HUDEP-2 (cell line): ENCODE measurements at regions not wholly inside any gene's neighbourhood (a gene's known extent, or its start where the extent isn't known, plus 50 kb on each side); places are given as distances from the start of the nearest gene placed in this dataset.

Source experiments
- DNase-seq, 76 experiments: peaks; one replicate each; lab custom pipeline; 2025; ENCODE audit not compliant: unreplicated experiment in 76 of 76; lab: John Stamatoyannopoulos, UW

- no peak for DNase-seq
These were observed 218.8 kb upstream of the RGS6 start for GRCh38 chr14:71713451-71713850.

DNA sequence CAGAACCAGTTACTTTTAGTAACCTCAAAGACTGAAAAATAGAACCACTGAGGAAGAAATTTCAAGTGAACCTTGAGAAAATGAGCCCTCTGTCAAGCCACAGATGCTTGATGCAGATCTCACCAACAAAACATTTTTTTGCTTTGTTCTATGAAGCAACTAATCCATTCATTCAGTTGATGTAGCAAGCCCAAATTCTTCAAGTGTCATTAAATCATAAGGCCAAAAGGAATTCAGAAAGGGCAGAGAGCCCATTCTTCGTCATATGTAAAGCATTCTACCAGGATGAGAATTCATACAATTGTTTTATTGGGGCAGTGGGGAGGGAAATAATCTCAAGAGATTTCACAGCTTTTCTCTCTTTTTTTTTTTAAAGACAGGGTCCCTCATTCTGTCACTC is 218.0 kb upstream of the RGS6 start:
- DNase-seq = no peak

- no peak for DNase-seq
These were observed 216.0 kb upstream of the RGS6 start for GRCh38 chr14:71716041-71716772.

GRCh38 chr14:71720978-71721624 is 211.1 kb upstream of the RGS6 start:
- peak in 49 of 76 experiments; percentile 2 to 69 (median 18) for DNase-seq

DNA sequence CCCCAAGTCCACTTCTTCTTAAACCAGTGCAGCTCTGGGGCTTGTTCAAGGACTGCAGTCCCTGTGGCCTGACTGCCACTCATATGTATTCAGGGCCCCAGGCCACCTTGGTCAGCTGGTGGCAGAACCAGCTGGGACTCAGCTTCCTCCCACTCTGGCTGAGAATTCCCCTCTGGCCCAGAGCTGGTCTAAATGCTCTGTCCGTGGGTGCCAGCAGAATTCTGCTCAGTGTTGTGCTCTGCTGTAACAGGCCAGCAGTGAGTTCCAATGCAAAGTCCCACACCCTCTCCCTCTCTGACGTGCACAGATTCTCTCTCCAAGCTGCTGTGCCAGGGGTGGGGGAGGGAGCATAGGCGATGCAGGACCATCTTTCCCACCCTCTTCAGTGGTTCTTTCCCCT is 210.4 kb upstream of the RGS6 start:
- DNase-seq = no peak

DNA sequence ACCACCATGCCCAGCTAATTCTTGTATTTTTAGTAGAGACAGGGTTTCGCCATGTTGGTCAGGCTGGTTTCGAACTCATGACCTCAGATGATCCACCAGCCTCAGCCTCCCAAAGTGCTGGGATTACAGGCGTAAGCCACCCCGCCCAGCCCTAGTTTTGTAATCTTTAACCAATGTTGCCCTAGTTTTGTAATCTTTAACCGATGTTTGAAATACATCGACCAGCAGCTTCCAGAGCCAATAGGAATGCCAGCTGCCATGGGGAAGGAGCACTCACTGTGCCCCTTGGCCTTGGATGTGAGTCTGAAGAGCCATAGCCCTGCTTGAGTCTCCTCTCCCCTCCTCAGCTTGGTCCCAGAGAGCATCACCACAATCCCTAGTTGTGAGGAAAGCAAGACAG is 209.3 kb upstream of the RGS6 start:
- no peak for DNase-seq

- DNase-seq = no peak
These were observed 206.2 kb upstream of the RGS6 start for GRCh38 chr14:71725922-71726579.

DNA sequence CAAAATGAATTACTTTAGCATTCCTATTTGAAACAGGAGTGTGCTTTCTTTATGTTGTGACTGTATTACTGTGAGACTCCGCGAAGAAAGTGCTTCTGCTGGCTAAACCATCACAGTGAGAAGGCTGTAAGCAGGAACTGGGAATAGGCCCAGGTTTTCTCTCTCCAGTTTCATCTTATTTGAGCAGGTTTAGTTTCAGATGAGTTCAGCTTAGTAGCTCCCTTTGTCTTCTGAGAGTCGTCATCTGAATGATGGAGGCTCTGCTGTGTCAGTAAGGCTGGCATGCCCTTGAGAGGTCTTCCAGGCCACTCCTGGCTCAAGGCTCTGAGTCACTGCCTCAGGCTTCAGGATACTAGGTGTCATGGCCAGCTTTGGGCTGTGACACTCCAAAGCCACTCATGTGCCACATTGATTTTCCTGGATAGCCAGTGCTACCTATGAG is 205.6 kb upstream of the RGS6 start:
- no peak for DNase-seq

DNA sequence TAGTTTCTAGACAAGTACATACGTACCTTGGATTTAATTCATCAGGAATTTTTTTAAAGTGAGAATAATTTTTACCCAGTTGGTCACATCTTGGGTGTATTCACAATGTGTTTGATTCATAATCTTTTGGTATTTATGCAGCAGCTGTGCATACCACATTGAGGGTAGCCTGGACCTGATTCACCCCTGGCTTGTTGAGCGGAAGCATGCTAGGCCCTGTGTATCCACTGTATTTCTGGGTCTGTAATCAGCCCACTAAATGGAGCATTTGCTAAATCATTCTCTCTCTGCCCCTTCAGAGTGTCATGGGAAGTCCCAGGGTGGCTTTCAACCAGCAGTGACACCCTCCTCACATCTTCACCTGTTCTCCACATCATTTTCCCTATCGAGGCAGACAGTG is 203.8 kb upstream of the RGS6 start:
- DNase-seq = no peak

GRCh38 chr14:71729596-71729995 is 202.6 kb upstream of the RGS6 start:
- DNase-seq = no peak

DNA sequence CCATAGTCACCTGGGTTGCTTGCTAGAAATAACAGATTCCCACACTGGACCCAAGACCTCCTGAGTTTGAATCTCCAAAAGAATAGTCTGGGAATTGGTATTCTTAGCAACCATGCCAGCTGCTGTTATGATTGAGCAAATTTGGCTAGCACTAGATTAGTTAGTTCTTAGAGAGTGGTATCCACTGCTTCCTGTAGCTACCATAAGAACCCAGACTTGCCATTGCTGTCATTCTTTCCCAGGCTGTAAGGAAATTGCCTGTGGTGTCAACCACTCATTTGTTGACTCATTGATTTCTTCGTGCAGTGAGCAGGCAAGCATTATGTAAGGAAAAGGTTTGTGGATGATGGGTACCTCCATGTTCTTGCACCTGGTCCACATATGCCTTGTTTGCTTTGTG is 201.8 kb upstream of the RGS6 start:
- DNase-seq = no peak

DNA sequence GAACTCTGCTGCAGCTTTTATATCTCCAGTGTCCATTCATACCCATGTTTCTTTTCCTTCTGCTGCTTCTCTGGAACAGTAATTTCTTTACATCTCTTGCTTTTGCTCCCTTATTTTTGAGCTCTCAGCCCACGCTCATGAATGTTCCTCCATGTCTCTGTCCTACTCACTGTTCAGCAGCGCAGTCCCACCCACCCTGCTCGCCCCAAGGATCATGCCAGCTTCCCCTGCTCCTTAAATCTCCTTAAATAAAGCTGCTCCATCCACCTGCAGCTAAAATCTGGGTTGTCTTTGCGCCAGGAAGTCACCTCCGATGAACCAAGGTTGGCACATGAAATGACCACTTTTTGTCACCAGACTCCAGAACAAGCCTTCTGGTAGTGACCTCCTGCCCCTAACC is 201.1 kb upstream of the RGS6 start:
- no peak for DNase-seq

GRCh38 chr14:71733210-71733883 is 198.9 kb upstream of the RGS6 start:
- no peak for DNase-seq

- DNase-seq = no peak
These were observed 198.2 kb upstream of the RGS6 start for GRCh38 chr14:71734076-71734475.

- no peak for DNase-seq
These were observed 197.3 kb upstream of the RGS6 start for GRCh38 chr14:71734885-71735284.

DNA sequence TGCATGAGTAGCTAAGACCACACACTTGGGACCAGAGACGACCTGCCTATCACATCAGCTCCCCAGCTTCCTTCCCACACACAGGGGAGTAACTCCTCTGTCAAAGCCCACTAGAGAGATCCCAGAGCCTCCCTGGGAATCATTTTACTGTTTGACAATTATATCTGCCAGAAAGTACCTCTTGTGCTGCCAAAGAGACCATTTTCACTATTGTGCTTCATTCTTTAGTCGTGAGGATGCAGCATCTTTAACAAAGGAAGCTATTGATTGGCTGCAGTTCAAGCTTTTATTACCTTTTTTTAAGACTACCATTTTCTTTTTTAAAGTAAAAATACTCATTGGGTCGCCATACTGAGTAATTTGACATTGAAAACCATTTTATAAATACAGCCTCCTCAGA is 194.5 kb upstream of the RGS6 start:
- DNase-seq = no peak

GRCh38 chr14:71739273-71739990 is 192.8 kb upstream of the RGS6 start:
- no peak for DNase-seq

DNA sequence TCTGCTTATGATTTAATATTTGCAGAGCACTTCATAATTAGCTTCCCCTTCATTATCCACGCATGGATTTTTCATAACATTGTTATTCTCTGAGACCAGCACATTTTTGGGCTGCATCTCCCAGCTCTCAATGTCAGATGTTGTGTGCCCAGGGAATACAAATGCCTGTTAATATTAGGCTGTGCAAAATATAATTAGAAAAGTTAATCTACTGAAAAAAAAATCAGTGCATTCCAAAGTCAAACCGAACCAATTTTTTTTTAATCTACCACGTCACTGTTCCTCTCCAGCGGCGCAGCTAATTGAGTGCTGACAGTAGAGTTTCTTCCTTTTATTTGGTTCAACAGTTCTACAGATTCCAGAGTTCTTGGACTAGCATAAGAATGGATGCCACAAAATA is 191.0 kb upstream of the RGS6 start:
- no peak for DNase-seq

- DNase-seq = no peak
These were observed 189.7 kb upstream of the RGS6 start for GRCh38 chr14:71742485-71742884.

- DNase-seq = no peak
These were observed 187.2 kb upstream of the RGS6 start for GRCh38 chr14:71745072-71745471.

DNA sequence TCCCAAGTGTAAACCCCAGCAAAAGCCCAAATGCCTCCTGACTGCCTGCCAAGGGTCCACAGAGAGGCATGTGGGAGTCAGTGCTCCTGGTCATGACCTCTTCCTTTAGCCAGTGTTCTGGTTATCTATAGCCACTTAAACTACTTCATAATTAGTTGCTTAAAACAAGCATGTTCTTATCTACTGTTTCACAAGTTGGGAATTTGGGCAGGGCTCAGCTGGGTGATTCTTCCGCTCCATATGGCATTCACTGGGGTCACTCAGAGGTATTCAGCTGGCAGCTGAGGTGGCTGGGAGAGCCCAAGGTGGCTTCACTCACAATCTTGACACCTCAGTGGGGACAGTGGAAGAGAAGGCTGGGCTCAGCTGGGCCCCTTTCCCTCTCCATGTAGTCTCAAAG is 184.0 kb upstream of the RGS6 start:
- no peak for DNase-seq
